Ascending aorta (tissue), 2 donors: ENCODE measurements at regions not wholly inside any gene's neighbourhood (a gene's known extent, or its start where the extent isn't known, plus 50 kb on each side); places are given as distances from the start of the nearest gene placed in this dataset.
"Not testable (repeated sequence)": the region's sequence is repeated elsewhere in the genome, so short reads cannot be mapped to it uniquely, and the experiment has no call there.

Source experiments
- DNase-seq, 2 donors: peaks; one replicate each; pipeline ENCODE4 v3.0.0-alpha.2; 2019; ENCODE audit warnings: low spot score in 2 of 2
- H3K27ac ChIP-seq, 2 donors: fragments of 200-600 bp; sonication (generic); one replicate each; pipeline ENCODE4 v1.5.1; 2016 to 2017; ENCODE audit warnings: mild to moderate bottlenecking in 1 of 2
- H3K27me3 ChIP-seq: fragments of 200-600 bp; sonication (generic); one replicate; pipeline ENCODE4 v1.5.1; 2017
- H3K36me3 ChIP-seq, 2 donors: fragments of 200-600 bp; sonication (generic); one replicate each; pipeline ENCODE4 v1.5.1; 2016
- H3K4me1 ChIP-seq, 2 donors: fragments of 200-600 bp; sonication (generic); one replicate each; pipeline ENCODE4 v1.5.1; 2016 to 2017; ENCODE audit warnings: mild to moderate bottlenecking in 1 of 2
- H3K4me3 ChIP-seq, 2 donors: fragments of 200-600 bp; sonication (generic); one replicate each; pipeline ENCODE4 v1.5.1; 2016 to 2017; ENCODE audit warnings: mild to moderate bottlenecking in 1 of 2
- H3K9me3 ChIP-seq, 2 donors: fragments of 200-600 bp; sonication (generic); one replicate each; pipeline ENCODE4 v1.5.1; 2016
- CTCF ChIP-seq, 3 experiments: fragments of 200-600 bp in 2 of 3; fragments of 450-650 bp in 1 of 3; sonication (generic) in 2 of 3; IDR thresholded peaks; one replicate each; pipeline ENCODE4 v1.5.1; 2016 to 2019; ENCODE audit warnings: antibody characterized with exemption in 3 of 3, mild to moderate bottlenecking in 1 of 3, moderate library complexity in 1 of 3
- intact Hi-C: fragments of 100-400 bp; cut with DNase I; formaldehyde crosslinking; loops from one replicate; pipeline ENCODE4 v1.15.1; 2023

- Histone ChIP-seq H3K9me3 (no peaks in the 10 kb centered on the region), H3K4me3 (no peak overlapping the region), H3K36me3 (no peaks in the 10 kb centered on the region), H3K27ac (no peak overlapping the region), H3K4me1 (no peaks in the 10 kb centered on the region), H3K27me3 (no peaks in the 10 kb centered on the region)
- DNase-seq = no peak
- intact Hi-C loops = no loop called here
- no peak for TF ChIP-seq CTCF (IDR thresholded peaks at IDR 0.05)
These were observed 1547.9 kb upstream of the SPRY2 start for GRCh38 chr13:81888855-81889254.

- no peaks in the 10 kb centered on the region for H3K9me3 ChIP-seq
- DNase-seq = no peak
- no peak overlapping the region for H3K4me3 ChIP-seq
- no peak overlapping the region for H3K27ac ChIP-seq
- TF ChIP-seq CTCF (IDR thresholded peaks at IDR 0.05) = no peak
- no peaks in the 10 kb centered on the region for H3K27me3 ChIP-seq
- no peaks in the 10 kb centered on the region for H3K4me1 ChIP-seq
- no peaks in the 10 kb centered on the region for H3K36me3 ChIP-seq
- intact Hi-C loops = no loop called here
These were observed 1534.0 kb upstream of the SPRY2 start for GRCh38 chr13:81874681-81875661.

- no peak overlapping the region for H3K4me3 ChIP-seq
- intact Hi-C loops = no loop called here
- no peaks in the 10 kb centered on the region for H3K36me3 ChIP-seq
- H3K4me1 ChIP-seq = no peaks in the 10 kb centered on the region
- no peak for DNase-seq
- no peak overlapping the region for H3K27ac ChIP-seq
- no peak for TF ChIP-seq CTCF (IDR thresholded peaks at IDR 0.05)
- no peaks in the 10 kb centered on the region for H3K27me3 ChIP-seq
- no peaks in the 10 kb centered on the region for H3K9me3 ChIP-seq
These were observed 1533.3 kb upstream of the SPRY2 start for GRCh38 chr13:81874253-81874652.

- Histone ChIP-seq H3K27me3 (no peaks in the 10 kb centered on the region), H3K9me3 (no peaks in the 10 kb centered on the region), H3K36me3 (no peaks in the 10 kb centered on the region), H3K4me1 (no peaks in the 10 kb centered on the region), H3K27ac (no peak overlapping the region), H3K4me3 (no peak overlapping the region)
- no peak for TF ChIP-seq CTCF (IDR thresholded peaks at IDR 0.05)
- intact Hi-C loops = no loop called here
- DNase-seq = no peak
These were observed 1531.7 kb upstream of the SPRY2 start for GRCh38 chr13:81872581-81872980.

GRCh38 chr13:81871751-81872325, 1530.9 kb upstream of the SPRY2 start:
- H3K36me3 ChIP-seq, DNase-seq, H3K27me3 ChIP-seq, H3K4me3 ChIP-seq, intact Hi-C loops, H3K9me3 ChIP-seq, H3K4me1 ChIP-seq, H3K27ac ChIP-seq: not testable (repeated sequence)

- intact Hi-C loops = no loop called here
- Histone ChIP-seq H3K36me3 (no peaks in the 10 kb centered on the region), H3K4me3 (no peak overlapping the region), H3K4me1 (no peaks in the 10 kb centered on the region), H3K27ac (no peak overlapping the region), H3K9me3 (no peaks in the 10 kb centered on the region), H3K27me3 (no peaks in the 10 kb centered on the region)
- DNase-seq = no peak
- TF ChIP-seq CTCF (IDR thresholded peaks at IDR 0.05) = no peak
These were observed 1507.4 kb upstream of the SPRY2 start for GRCh38 chr13:81848291-81848690.
